ENCODE measurements at regions not wholly inside any gene's neighbourhood (a gene's known extent, or its start where the extent isn't known, plus 50 kb on each side); places are given as distances from the start of the nearest gene placed in this dataset.

- no peak for DNase-seq
Measured at GRCh38 chr20:40738976-40739375, 49.9 kb upstream of the MAFB start.

GRCh38 chr20:40739841-40740240, 50.8 kb upstream of the MAFB start:
- DNase-seq = no peak

GRCh38 chr20:40741507-40742106, 52.6 kb upstream of the MAFB start:
- DNase-seq = no peak

GRCh38 chr20:40743141-40743775, 54.2 kb upstream of the MAFB start:
- DNase-seq = no peak

GRCh38 chr20:40744072-40744817, 55.2 kb upstream of the MAFB start:
- no peak for DNase-seq

GRCh38 chr20:40744818-40745175, 55.8 kb upstream of the MAFB start:
- DNase-seq = no peak

- DNase-seq = no peak
Measured at GRCh38 chr20:40746251-40746650, 57.2 kb upstream of the MAFB start.

GRCh38 chr20:40748182-40748581, 59.1 kb upstream of the MAFB start:
- DNase-seq = no peak

GRCh38 chr20:40749985-40750506, 61.0 kb upstream of the MAFB start:
- DNase-seq = no peak

- DNase-seq = no peak
Measured at GRCh38 chr20:40750541-40751035, 61.6 kb upstream of the MAFB start.

GRCh38 chr20:40753472-40753871, 64.4 kb upstream of the MAFB start:
- no peak for DNase-seq

GRCh38 chr20:40754339-40754943, 65.4 kb upstream of the MAFB start:
- no peak for DNase-seq

- DNase-seq = no peak
Measured at GRCh38 chr20:40757087-40757486, 68.1 kb upstream of the MAFB start.

GRCh38 chr20:40758790-40759189, 69.8 kb upstream of the MAFB start:
- DNase-seq = no peak

- no peak for DNase-seq
Measured at GRCh38 chr20:40760399-40760798, 71.4 kb upstream of the MAFB start.

GRCh38 chr20:40763646-40764295, 74.7 kb upstream of the MAFB start:
- DNase-seq = no peak

GRCh38 chr20:40765814-40766480, 76.9 kb upstream of the MAFB start:
- no peak for DNase-seq

GRCh38 chr20:40766790-40767614, 78.0 kb upstream of the MAFB start:
- no peak for DNase-seq

- no peak for DNase-seq
Measured at GRCh38 chr20:40767615-40767924, 78.5 kb upstream of the MAFB start.

GRCh38 chr20:40768105-40768504, 79.1 kb upstream of the MAFB start:
- DNase-seq = no peak

- no peak for DNase-seq
Measured at GRCh38 chr20:40769677-40770285, 80.7 kb upstream of the MAFB start.
